Kidney (tissue), 13 donors: ENCODE measurements at regions not wholly inside any gene's neighbourhood (a gene's known extent, or its start where the extent isn't known, plus 50 kb on each side); places are given as distances from the start of the nearest gene placed in this dataset.

Experiments used
- DNase-seq, 5 donors: peaks; one replicate each; pipeline ENCODE4 v3.0.0-alpha.2; 2013 to 2020
- FAIRE-seq: peaks from 2 replicates; lab custom pipeline; 2012; peaks lifted over from hg19 to GRCh38; lab: Jason Lieb, UNC
- H3K27ac ChIP-seq, 2 donors: one replicate each; pipeline ENCODE4 v1.7.0; 2013; ENCODE audit warnings: low read depth in 2 of 2, low read length in 2 of 2, inconsistent platforms in 1 of 2
- H3K27me3 ChIP-seq: one replicate; pipeline ENCODE4 v1.7.1; 2013; ENCODE audit warnings: low read length, inconsistent platforms; ENCODE audit not compliant: control insufficient read depth, insufficient read depth
- H3K36me3 ChIP-seq, 3 donors: one replicate each; pipeline versions ENCODE4 v1.7.0 to v1.7.1; 2013; ENCODE audit warnings: low read length in 3 of 3, control low read depth in 1 of 3, inconsistent platforms in 1 of 3; ENCODE audit not compliant: insufficient read depth in 3 of 3, control insufficient read depth in 2 of 3
- H3K4me1 ChIP-seq, 3 donors: one replicate each; pipeline versions ENCODE4 v1.7.0 to v1.7.1; 2013; ENCODE audit warnings: low read length in 3 of 3, inconsistent platforms in 1 of 3, low read depth in 1 of 3; ENCODE audit not compliant: control insufficient read depth in 2 of 3, insufficient read depth in 2 of 3
- H3K4me3 ChIP-seq, 3 donors: one replicate each; pipeline versions ENCODE4 v1.7.0 to v1.8.1; 2013; ENCODE audit warnings: low read length in 3 of 3, control low read depth in 1 of 3, inconsistent platforms in 1 of 3
- H3K9ac ChIP-seq, 3 donors: one replicate each; pipeline versions ENCODE4 v1.7.0 to v1.7.1; 2013; ENCODE audit warnings: low read length in 3 of 3, control low read depth in 1 of 3, inconsistent platforms in 1 of 3
- H3K9me3 ChIP-seq, 3 donors: one replicate each; pipeline versions ENCODE4 v1.7.0 to v1.7.1; 2013; ENCODE audit warnings: low read length in 3 of 3, control low read depth in 1 of 3, inconsistent platforms in 1 of 3; ENCODE audit not compliant: control insufficient read depth in 2 of 3, insufficient read depth in 1 of 3
- CTCF ChIP-seq: IDR thresholded peaks from 3 replicates; pipeline ENCODE4 v1.5.1; 2012; ENCODE audit warnings: mild to moderate bottlenecking, moderate library complexity, borderline replicate concordance; ENCODE audit not compliant: insufficient read depth; ENCODE audit errors: extremely low read depth
- intact Hi-C: fragments of 100-400 bp; cut with DNase I; formaldehyde crosslinking; loops from one replicate; pipeline ENCODE4 v1.11.1; 2022
- donor health status: control.
- donor health status: control.
- donor health status: control.
- donor health status: control.
- donor health status: control.
- donor health status: DM: yes; HTN: yes; CAD: no.
- donor health status: Normal renal cell carcinoma (clear cell type).

- FAIRE-seq (peak; percentile 19), DNase-seq (peak in 3 of 5 donors; percentile 24 to 84 (median 66))
- no peak for TF ChIP-seq CTCF
- Histone ChIP-seq H3K36me3 (no peaks in the 10 kb centered on the region), H3K27ac (no peak overlapping the region), H3K9ac (no peak overlapping the region), H3K27me3 (no peaks in the 10 kb centered on the region), H3K4me1 (peaks cover 0 to 10% (median 2%) of the 10 kb centered on the region in 3 donors), H3K4me3 (no peak overlapping the region), H3K9me3 (no peaks in the 10 kb centered on the region)
- intact Hi-C loops: no loop called here
These were observed 66.1 kb upstream of the FOXN2 start for GRCh38 chr2:48248251-48248933.

DNA sequence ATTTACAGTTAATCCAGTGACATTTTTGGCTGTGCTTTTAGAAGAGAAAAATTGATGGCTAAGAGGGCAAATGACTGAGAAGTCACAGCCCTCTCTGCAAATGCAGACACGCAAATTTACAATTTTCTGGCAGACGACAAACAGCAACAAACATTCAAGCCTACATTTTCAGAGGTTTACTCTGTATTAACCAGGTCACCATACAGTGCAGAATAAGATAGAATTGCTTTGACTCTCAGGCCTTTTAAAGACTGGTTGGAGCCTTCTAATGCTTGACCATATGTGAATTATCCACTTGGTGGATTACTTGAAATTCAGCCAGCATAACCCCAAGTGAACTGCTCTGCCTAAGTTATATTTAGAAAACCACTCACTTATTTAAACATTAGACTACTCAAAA lies 65.5 kb upstream of the FOXN2 start:
- FAIRE-seq (no peak), DNase-seq (peak in 3 of 5 donors; percentile 36 to 94 (median 77))
- Histone ChIP-seq H3K9ac (no peak overlapping the region), H3K27ac (no peak overlapping the region), H3K27me3 (no peaks in the 10 kb centered on the region), H3K4me1 (peaks cover 0 to 10% (median 2%) of the 10 kb centered on the region in 3 donors), H3K36me3 (no peaks in the 10 kb centered on the region), H3K4me3 (no peak overlapping the region), H3K9me3 (no peaks in the 10 kb centered on the region)
- TF ChIP-seq CTCF: no peak
- intact Hi-C loops: no loop called here

- DNase-seq (peak in 2 of 5 donors; percentile 13 to 36), FAIRE-seq (no peak)
- no peak for TF ChIP-seq CTCF
- H3K9ac ChIP-seq: no peak overlapping the region
- no peaks in the 10 kb centered on the region for H3K9me3 ChIP-seq
- no peaks in the 10 kb centered on the region for H3K36me3 ChIP-seq
- H3K4me1 ChIP-seq: peaks cover 0 to 10% (median 2%) of the 10 kb centered on the region in 3 donors
- H3K4me3 ChIP-seq: no peak overlapping the region
- intact Hi-C loops: no loop called here
- H3K27ac ChIP-seq: no peak overlapping the region
- H3K27me3 ChIP-seq: no peaks in the 10 kb centered on the region
These were observed 64.6 kb upstream of the FOXN2 start for GRCh38 chr2:48249631-48250473.
